ENCODE measurements at regions not wholly inside any gene's neighbourhood (a gene's known extent, or its start where the extent isn't known, plus 50 kb on each side); places are given as distances from the start of the nearest gene placed in this dataset.

- Histone ChIP-seq H3K9ac (ENCODE audit: extremely low read depth, insufficient read length, low read length) (no peak overlapping the region), H2BK12ac (ENCODE audit: insufficient read length, low read depth, low read length) (no peak overlapping the region), H3K4me2 (ENCODE audit: insufficient read depth, insufficient read length, low read length) (no peak overlapping the region), H3K27me3 (ENCODE audit: insufficient read depth, low read length) (no peaks in the 10 kb centered on the region), H3K14ac (ENCODE audit: insufficient read depth, low read length) (no peak overlapping the region), H2AFZ (ENCODE audit: low read length) (no peak overlapping the region), H2AK5ac (ENCODE audit: insufficient read length, low read length) (no peak overlapping the region), H3K23me2 (ENCODE audit: insufficient read length, low read depth, low read length, poor library complexity, severe bottlenecking) (no peaks in the 10 kb centered on the region), H2BK120ac (ENCODE audit: low read depth, low read length, poor library complexity, severe bottlenecking) (no peak overlapping the region), H3K18ac (ENCODE audit: insufficient read length, low read depth, low read length) (no peak overlapping the region), H3K4me1 (ENCODE audit: insufficient read depth, low read length) (no peaks in the 10 kb centered on the region), H3T11ph (ENCODE audit: low read length) (no peak overlapping the region), H4K20me1 (ENCODE audit: control insufficient read depth, insufficient read depth, insufficient read length) (no peaks in the 10 kb centered on the region), H3K56ac (ENCODE audit: insufficient read length, low read depth, low read length) (no peak overlapping the region), H2BK15ac (ENCODE audit: low read depth, low read length) (no peak overlapping the region), H4K5ac (ENCODE audit: insufficient read length, low read depth, low read length) (no peak overlapping the region), H4K8ac (replicated peaks; ENCODE audit: insufficient read length, low read depth, low read length) (no peak overlapping the region), H3K27ac (ENCODE audit: insufficient read length, low read depth, low read length) (no peak overlapping the region), H3K79me1 (ENCODE audit: insufficient read depth, low read depth, low read length, poor library complexity, severe bottlenecking) (no peaks in the 10 kb centered on the region), H3K9me3 (ENCODE audit: control insufficient read depth, low read depth, low read length) (no peaks in the 10 kb centered on the region), H3K23ac (ENCODE audit: insufficient read length, low read depth, low read length) (no peak overlapping the region), H4K91ac (ENCODE audit: insufficient read length, low read depth, low read length) (no peak overlapping the region), H3K79me2 (ENCODE audit: insufficient read depth, low read length) (no peaks in the 10 kb centered on the region), H3K4ac (ENCODE audit: low read depth, low read length) (no peak overlapping the region), H2BK20ac (ENCODE audit: low read depth, low read length, poor library complexity, severe bottlenecking) (no peak overlapping the region), H2BK5ac (ENCODE audit: insufficient read length, low read length) (no peak overlapping the region)
- Mint-ChIP-seq H3K36me3 (ENCODE audit: insufficient read depth in 1 of 3, low read depth in 3 of 3) (no peaks in the 10 kb centered on the region), H3K9me3 (no peaks in the 10 kb centered on the region), H3K4me1 (no peaks in the 10 kb centered on the region), H3K27me3 (ENCODE audit: low read depth) (no peaks in the 10 kb centered on the region), H3K4me3 (no peak overlapping the region), H3K27ac (no peak overlapping the region)
- no CpG with 5 or more reads among the region's 4 CpGs for WGBS (ENCODE audit: extremely low coverage, insufficient read length, low lambda C conversion rate)
- DNase-seq = no peak
- TF ChIP-seq CTCF (conservative IDR thresholded peaks at IDR 0.05) = no peak
These were observed 229.7 kb downstream of the KCTD12 start for GRCh38 chr13:76656500-76656899.
